NCI-H226 (cell line): ENCODE measurements at regions not wholly inside any gene's neighbourhood (a gene's known extent, or its start where the extent isn't known, plus 50 kb on each side); places are given as distances from the start of the nearest gene placed in this dataset.

ENCODE experiments used
- DNase-seq: peaks from one replicate; pipeline ENCODE4 v3.0.0-alpha.2; 2015

DNA sequence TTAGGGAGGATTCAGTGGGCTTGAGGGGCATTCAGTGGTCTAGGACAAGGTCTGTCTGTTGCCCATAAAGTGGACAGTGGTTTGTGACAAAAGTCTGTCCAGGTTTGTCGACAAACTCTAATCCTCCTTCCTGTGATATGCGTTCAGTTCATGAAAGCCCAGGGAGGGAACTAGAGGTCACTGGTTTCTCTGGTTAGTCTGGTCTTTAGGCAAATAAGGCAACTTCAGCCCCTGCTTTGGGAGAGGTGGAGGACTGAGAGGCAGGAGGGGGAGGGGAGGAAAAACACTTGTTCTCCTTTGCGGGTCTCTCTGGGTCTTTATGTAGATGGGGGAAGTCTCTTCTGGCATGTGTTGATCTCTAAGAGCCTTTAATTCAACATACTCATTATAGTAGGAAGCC is 235.1 kb upstream of the PWP1 start:
- DNase-seq: no peak

- no peak for DNase-seq
Measured at GRCh38 chr12:107451246-107451645, 234.4 kb upstream of the PWP1 start.

DNA sequence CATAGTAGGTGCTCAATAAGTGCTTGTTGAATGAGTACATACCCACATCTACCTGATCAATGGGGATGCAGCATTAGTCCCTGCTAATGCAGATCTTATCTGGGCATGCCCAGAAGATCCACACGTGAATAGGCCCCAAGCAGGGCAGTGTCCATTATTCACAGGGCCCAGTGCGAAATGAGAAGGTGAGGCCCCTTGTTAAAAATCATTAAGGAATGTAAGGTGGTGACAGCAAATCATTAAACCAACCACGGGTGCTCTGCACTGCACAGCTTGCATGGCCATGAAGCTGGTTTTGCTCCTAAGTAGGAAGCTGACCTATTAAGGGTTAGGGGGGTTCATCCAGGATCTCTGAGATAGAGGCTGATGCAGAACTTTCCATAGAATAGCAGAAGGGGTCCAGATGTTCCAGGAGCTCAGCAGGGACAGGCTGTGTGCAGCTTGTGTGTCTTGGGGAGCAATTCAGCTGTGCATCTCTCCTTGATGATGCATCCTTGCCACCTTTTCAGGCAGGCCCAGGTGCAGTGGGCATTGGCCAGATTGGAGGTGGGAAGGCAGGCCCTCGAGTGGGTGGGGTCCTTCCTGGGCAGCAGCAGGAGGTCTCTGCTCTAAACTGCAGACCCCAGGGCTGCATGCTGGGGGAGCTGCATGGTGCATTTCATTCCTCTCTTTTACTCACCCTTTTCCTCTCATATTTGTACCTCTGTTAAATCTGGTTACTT is 231.3 kb upstream of the PWP1 start:
- no peak for DNase-seq

GRCh38 chr12:107457362-107457935 is 228.2 kb upstream of the PWP1 start:
- DNase-seq: no peak

GRCh38 chr12:107458163-107458562 is 227.4 kb upstream of the PWP1 start:
- no peak for DNase-seq

DNA sequence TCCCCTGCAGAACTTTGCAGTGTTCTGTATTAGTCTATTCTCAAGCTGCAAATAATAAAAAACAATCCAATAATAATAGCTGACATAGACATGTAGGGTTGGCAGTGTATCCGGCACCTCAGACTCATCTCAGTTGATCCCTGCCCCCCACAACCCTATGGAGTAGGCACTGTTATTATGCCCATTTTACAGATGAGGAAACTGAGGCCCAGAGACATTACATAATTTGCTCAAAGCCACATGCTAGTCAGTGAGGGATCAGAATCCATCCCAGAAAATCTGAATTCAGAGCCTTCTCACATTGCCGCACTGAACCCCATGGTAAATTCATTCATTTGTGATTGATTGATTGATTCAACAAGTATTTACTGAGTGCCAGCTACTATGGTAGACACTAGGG is 226.6 kb upstream of the PWP1 start:
- no peak for DNase-seq

DNA sequence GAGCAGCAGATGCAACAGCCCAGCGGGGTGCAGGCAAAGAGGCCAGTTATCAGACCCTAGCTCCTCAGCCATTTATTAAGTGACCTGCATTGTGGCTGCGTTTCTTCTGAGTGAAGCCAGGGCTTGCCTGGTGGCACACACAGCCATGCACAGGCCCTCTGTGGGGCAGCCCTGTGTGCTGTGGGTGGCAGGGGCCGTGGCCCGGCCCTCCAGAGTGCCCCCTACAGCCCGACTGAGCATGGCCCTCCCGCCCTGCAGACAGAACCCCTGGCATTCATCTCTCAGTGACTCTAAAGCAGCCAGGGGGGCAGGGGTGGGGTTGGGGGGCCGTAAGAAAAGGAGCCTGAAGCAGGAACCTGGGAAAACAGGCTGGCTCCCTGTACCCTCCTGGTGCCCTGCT is 226.0 kb upstream of the PWP1 start:
- DNase-seq: no peak

DNA sequence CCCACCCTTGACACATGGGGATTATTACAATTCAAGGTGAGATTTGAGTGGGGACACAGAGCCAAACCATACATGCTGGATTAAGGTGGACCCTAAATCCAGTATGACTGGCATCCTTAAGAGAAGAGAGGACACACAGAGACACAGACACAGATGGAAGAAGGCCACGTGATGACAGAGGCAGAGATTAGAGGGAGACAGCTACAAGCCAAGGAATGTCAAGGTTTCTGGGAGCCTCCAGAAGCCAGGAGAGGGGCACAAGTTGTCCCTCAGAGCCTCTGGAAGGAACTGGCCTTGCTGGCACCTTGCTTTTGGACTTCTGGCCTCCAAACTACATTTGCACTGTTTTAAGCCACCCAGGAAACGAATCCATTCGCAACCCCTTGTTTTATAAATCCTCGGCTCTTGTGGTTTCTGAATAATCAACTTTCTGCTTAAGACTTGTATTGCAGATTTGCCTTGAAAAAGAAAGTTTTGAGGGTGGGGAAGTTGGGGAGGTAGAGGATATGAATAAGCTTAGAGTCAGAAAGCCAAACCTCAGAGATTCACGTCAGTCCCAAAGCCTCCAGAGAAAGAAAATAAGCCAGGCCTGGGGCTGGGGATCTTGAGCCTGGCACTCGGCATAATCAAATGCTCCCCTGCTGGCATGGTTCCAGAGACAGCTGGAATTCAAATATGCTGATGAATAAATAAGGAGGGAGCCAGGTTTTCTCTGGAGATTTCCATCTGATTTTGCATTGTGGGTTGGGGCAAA is 224.2 kb upstream of the PWP1 start:
- peak; percentile 80 for DNase-seq

- no peak for DNase-seq
Measured at GRCh38 chr12:107462428-107463332, 222.9 kb upstream of the PWP1 start.

- DNase-seq: peak; percentile 3
Measured at GRCh38 chr12:107464644-107465043, 221.0 kb upstream of the PWP1 start.

GRCh38 chr12:107465625-107466024 is 220.0 kb upstream of the PWP1 start:
- no peak for DNase-seq

DNA sequence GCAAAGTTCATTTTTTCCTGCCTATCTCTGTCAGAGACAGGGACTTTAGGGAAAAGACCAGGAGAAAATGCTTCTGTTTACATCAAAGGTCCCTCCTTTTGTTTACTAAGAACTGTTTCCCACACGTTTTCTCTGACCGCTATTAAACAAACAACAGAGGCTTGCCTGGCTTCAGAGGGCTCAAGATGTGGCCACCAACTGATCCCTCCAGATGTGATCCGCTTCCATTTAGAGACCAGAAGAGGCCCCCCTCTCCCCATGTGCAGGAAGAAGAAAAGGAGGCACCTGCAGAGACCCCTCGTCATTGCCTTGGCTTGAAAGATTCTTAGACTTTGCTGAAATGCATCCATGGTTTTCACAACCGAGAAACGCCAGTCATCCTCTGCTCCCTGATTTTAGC is 217.9 kb upstream of the PWP1 start:
- no peak for DNase-seq

- DNase-seq: no peak
Measured at GRCh38 chr12:107468182-107468581, 217.4 kb upstream of the PWP1 start.

DNA sequence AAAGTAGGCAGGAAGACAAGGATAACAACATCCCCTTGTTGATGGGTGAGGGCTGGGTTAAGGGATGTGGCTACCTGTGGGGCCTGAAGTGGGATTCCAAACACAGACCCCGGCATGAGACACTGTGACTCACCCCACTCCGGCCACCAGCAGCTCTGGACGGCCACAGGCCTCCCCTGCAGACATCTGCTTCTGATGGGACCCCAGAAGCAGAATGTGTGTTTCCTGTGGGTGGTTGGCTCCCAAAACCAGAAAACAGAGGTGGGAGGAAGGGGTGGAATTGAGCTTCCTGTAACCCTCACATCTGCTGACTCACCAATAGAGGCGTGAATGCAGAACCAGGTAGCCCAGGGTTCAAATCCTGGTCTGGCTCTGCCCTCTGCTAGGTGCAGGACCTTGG is 216.6 kb upstream of the PWP1 start:
- no peak for DNase-seq

- no peak for DNase-seq
Measured at GRCh38 chr12:107470645-107471044, 215.0 kb upstream of the PWP1 start.

DNA sequence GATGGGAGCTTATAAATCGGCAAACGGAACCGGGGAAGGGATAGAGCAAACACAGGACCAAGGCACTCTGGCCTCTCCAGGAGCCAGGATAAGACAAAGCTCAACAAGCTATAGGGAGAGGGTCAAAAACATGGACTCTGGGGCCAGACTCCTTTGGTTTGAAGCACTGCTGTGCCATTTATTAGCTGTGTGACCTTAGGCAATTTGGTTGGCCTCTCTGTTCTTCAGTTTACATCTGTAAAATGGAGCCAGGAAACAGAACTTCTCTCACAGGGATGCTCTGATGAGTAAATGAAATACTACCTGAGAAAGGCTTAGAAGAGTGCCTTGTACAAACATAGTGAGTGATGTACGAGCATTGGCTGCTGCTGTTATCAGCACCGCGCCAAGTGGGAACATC is 213.3 kb upstream of the PWP1 start:
- no peak for DNase-seq

- no peak for DNase-seq
Measured at GRCh38 chr12:107474099-107474498, 211.5 kb upstream of the PWP1 start.

DNA sequence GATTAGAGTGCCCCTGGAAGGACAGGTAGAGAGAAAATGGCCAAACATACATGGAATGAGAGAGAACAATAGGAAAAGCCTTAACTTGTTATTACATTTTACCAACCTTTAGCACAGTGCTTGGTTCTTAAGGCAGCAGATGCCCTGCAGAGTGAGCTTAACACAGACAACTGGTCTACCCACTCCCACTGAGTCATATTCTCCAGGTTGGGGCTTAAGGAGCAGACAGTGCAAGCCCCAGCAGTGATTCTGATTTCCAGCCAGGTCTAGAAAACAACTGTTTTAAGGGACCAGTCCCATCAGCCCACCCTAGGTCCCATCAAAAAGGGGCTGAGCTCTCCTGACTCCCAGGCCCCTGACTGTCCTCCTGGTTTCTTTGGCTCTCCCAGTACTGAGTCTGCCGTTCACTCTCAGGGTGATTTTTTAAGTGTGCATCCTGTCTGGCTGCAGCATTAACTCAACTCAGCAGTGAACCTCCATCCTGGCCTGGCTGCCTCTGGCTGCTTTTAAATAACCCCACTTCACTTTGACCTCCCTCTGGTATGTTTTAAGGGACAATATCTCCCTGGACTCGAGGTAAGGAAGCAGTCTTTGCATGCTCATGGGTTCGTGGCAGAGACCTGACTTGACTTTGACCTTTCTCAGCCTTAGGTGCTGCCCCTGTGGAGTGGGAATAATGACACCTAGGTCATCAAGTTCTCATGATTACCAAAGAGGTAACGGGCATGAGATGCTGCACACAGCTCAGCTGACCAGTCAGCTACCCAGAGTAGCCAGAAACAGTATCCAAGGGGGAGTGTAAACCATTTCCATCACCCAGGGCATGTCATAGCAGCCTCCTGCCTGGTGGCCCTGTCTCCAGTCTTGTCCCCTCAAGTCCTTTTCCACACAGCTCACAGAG is 210.7 kb upstream of the PWP1 start:
- DNase-seq: no peak

GRCh38 chr12:107475900-107476299 is 209.7 kb upstream of the PWP1 start:
- no peak for DNase-seq

DNA sequence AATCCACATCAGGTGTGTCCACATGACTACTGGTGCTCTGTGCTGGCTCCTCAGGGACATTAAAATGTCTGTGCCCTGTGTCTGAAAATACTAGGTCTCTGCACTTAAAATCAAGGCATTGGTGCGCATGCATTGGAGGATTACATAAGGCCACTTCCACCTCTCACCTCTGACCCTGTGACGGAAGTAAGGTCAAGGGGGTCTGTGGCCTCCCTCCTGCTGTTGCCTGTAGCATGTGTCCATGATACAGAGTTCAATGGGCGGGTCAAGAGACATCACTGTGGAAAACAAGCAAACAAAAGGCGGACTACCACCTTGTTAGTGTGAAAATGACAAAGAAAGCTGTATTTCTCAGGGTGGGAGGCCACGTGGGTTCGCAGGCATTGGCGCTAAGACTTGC is 208.6 kb upstream of the PWP1 start:
- no peak for DNase-seq

DNA sequence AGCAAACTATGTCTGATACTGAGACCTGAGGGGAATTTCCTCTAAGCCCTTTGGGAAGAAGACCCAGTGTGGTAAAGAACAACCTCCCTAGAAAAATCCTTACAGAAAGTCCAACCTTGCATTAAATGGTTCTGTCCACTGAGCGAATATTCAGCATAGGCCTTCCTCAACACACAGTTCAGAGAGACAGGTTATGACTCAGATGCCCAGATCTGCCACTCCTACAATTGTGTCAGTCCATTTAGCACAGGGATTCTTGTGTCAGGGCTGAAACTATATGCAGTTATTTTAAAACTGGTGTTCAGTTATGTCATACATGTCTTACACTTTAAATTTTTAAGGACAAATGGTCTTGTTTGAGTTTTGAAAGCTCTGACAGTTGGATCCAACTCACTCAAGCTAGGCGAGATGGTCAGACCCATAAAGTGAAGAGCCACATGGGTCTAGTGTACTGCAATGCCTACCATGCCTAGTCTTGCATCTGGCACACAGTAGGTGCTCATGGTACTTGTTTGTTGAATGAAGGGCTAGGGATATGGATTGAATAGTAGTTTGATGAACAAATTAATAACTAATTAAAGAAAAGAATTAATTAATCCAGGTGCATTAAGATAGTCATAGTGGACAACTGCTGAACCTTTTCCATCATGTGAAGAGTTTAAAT is 207.5 kb upstream of the PWP1 start:
- peak; percentile 27 for DNase-seq

DNA sequence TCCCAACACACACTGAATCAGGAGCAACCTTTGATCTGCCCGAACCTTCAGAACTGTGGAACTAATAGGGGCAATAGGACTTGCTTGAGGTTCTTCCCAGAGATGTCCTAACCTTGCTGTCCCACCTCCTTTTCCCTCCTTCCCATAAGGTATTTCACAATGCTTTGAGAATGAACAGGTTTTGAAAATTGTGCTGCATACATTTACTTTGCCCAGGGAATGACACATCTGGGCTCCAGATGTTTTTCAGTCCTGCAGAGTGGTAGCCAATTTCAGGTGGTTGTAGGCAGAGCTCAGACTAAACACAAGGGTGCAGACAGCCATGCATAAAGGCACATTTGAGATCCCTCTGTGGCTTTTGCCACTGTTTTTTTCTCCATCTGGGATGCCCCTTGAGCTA is 206.7 kb upstream of the PWP1 start:
- no peak for DNase-seq
